Middle frontal gyrus (tissue), 1 donor: ENCODE measurements at regions not wholly inside any gene's neighbourhood (a gene's known extent, or its start where the extent isn't known, plus 50 kb on each side); places are given as distances from the start of the nearest gene placed in this dataset.

ENCODE experiments used
- DNase-seq: peaks from one replicate; pipeline ENCODE4 v3.0.0-alpha.2; 2015; ENCODE audit warnings: low spot score; ENCODE audit errors: extremely low spot score

- DNase-seq, result no peak
These were observed 317.0 kb upstream of the TMTC1 start for GRCh38 chr12:30100741-30101140.

GRCh38 chr12:30098677-30099076 lies 314.9 kb upstream of the TMTC1 start:
- DNase-seq, result no peak

- DNase-seq, result no peak
These were observed 311.8 kb upstream of the TMTC1 start for GRCh38 chr12:30095511-30095910.

GRCh38 chr12:30092983-30093617 lies 309.4 kb upstream of the TMTC1 start:
- no peak for DNase-seq

GRCh38 chr12:30090258-30090657 lies 306.5 kb upstream of the TMTC1 start:
- no peak for DNase-seq

- DNase-seq, result no peak
These were observed 304.7 kb upstream of the TMTC1 start for GRCh38 chr12:30088259-30088995.

GRCh38 chr12:30082381-30082780 lies 298.6 kb upstream of the TMTC1 start:
- DNase-seq, result no peak

GRCh38 chr12:30074916-30075315 lies 291.2 kb upstream of the TMTC1 start:
- DNase-seq, result no peak

GRCh38 chr12:30072824-30073223 lies 289.1 kb upstream of the TMTC1 start:
- DNase-seq, result no peak

GRCh38 chr12:30067146-30067545 lies 283.4 kb upstream of the TMTC1 start:
- DNase-seq, result no peak

- no peak for DNase-seq
These were observed 281.2 kb upstream of the TMTC1 start for GRCh38 chr12:30064906-30065305.

GRCh38 chr12:30063435-30063945 lies 279.7 kb upstream of the TMTC1 start:
- DNase-seq, result no peak

GRCh38 chr12:30048371-30048770 lies 264.6 kb upstream of the TMTC1 start:
- no peak for DNase-seq

GRCh38 chr12:30047516-30048254 lies 263.9 kb upstream of the TMTC1 start:
- DNase-seq, result no peak

- no peak for DNase-seq
These were observed 262.6 kb upstream of the TMTC1 start for GRCh38 chr12:30046376-30046775.

- DNase-seq, result no peak
These were observed 261.4 kb upstream of the TMTC1 start for GRCh38 chr12:30045171-30045570.

- DNase-seq, result no peak
These were observed 260.5 kb upstream of the TMTC1 start for GRCh38 chr12:30044206-30044605.

- DNase-seq, result no peak
These were observed 259.6 kb upstream of the TMTC1 start for GRCh38 chr12:30043151-30043847.

- no peak for DNase-seq
These were observed 257.4 kb upstream of the TMTC1 start for GRCh38 chr12:30041096-30041495.

GRCh38 chr12:30030693-30031374 lies 247.1 kb upstream of the TMTC1 start:
- no peak for DNase-seq

GRCh38 chr12:30026621-30027234 lies 243.0 kb upstream of the TMTC1 start:
- no peak for DNase-seq
